ENCODE measurements at regions not wholly inside any gene's neighbourhood (a gene's known extent, or its start where the extent isn't known, plus 50 kb on each side); places are given as distances from the start of the nearest gene placed in this dataset.
A peak's percentile ranks its signal among the peaks of the same experiment; 100 is the strongest.

DNA sequence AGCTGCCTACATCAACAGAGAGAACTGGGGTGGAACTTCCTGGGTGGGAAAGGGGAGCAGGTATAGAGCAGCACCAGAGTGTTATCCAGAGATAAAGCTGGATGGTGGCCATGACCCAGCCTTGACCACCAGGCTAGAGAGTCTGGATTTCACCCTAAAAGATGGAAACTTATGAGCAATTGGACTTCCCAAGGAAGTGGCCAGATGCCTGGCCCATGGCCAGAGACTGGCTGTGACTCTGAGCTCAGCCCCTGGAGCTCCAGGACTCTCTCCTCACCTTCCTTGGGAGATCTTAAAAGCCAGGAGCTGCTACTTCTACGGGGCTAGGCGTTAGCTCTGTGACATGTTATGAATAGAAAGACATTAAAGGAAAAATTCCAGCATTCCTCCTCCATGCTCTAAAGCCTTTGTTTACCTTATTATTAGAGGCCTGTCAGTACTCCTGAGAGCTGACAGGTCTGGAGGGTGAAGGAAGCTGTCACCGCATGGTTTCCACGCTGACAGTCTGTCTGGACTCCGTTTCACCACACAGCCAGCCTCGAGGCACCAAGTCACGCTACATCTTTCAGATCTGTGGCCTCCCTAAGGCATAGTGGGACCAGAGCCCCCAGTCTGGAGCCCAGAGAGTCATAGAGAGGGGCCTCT, 260.0 kb upstream of the SIX2 start:
- Histone ChIP-seq H4K20me1 (ENCODE audit: low read length) (no peaks in the 10 kb centered on the region), H3K4me1 (ENCODE audit: insufficient read depth, low read length) (peaks cover 37% of the 10 kb centered on the region), H3K27me3 (ENCODE audit: low read length) (no peaks in the 10 kb centered on the region), H3K79me2 (ENCODE audit: low read length) (no peaks in the 10 kb centered on the region), H3K4me2 (ENCODE audit: low read length) (no peak overlapping the region), H3K9me2 (replicated peaks; ENCODE audit: low read length) (no peaks in the 10 kb centered on the region), H3K27ac (ENCODE audit: low read length) (no peak overlapping the region), H3K4me3 (ENCODE audit: low read length) (no peak overlapping the region), H3K9me3 (ENCODE audit: low read length) (no peaks in the 10 kb centered on the region), H3F3A (ENCODE audit: low read length, unreplicated experiment) (no peaks in the 10 kb centered on the region), H3K9ac (ENCODE audit: low read length) (no peak overlapping the region), H2AFZ (ENCODE audit: low read length) (no peak overlapping the region), H3K36me3 (ENCODE audit: low read depth, low read length) (0 out of 2 replicates have a peak, but pooled peaks cover 2% of the 10 kb centered on the region)
- DNase-seq = peak; percentile 34
- TF ChIP-seq EZH2phosphoT487 (IDR thresholded peaks at IDR 0.05; ENCODE audit: borderline replicate concordance, low read length) (no peak), EZH2 (IDR thresholded peaks at IDR 0.05; ENCODE audit: low read length, unreplicated experiment) (no peak)
- TF ChIP-seq, protein P1, sequence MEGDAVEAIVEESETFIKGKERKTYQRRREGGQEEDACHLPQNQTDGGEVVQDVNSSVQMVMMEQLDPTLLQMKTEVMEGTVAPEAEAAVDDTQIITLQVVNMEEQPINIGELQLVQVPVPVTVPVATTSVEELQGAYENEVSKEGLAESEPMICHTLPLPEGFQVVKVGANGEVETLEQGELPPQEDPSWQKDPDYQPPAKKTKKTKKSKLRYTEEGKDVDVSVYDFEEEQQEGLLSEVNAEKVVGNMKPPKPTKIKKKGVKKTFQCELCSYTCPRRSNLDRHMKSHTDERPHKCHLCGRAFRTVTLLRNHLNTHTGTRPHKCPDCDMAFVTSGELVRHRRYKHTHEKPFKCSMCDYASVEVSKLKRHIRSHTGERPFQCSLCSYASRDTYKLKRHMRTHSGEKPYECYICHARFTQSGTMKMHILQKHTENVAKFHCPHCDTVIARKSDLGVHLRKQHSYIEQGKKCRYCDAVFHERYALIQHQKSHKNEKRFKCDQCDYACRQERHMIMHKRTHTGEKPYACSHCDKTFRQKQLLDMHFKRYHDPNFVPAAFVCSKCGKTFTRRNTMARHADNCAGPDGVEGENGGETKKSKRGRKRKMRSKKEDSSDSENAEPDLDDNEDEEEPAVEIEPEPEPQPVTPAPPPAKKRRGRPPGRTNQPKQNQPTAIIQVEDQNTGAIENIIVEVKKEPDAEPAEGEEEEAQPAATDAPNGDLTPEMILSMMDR (conservative IDR thresholded peaks at IDR 0.05; ENCODE audit: low read depth, low read length) = no peak
- no peak for ATAC-seq
- POLR2A ChIA-PET (ENCODE audit: unreplicated experiment) = no interaction called here
- no TSS peak for BruUV-seq (replicated peaks)
- CTCF ChIA-PET = no interaction called here
- intact Hi-C loops (cut with micrococcal nuclease) = no loop called here

DNA sequence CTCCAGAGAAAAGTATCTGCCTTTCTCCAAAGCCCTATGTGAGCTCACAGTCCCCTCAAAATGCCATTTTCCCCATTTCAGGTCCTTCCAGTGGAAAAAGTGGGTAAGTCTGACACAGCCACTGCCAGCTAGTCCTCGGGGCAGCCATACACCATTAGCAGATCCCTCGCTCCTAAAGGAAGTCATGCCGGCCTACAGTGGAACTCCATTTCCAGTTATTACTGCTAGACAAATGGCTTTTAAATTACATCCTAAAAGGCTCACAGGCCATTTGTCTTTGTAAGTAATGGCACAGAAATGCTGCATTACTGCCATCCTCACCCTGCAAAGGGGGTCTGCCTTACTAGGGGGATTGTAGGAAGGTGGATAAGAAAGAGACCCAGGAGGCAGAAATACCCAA, 259.4 kb upstream of the SIX2 start:
- Histone ChIP-seq H3K4me1 (ENCODE audit: insufficient read depth, low read length) (peaks cover 32% of the 10 kb centered on the region), H3F3A (ENCODE audit: low read length, unreplicated experiment) (no peaks in the 10 kb centered on the region), H3K79me2 (ENCODE audit: low read length) (no peaks in the 10 kb centered on the region), H3K36me3 (ENCODE audit: low read depth, low read length) (peaks cover 5% of the 10 kb centered on the region; the same call in 1 of the 2 replicates), H3K27me3 (ENCODE audit: low read length) (no peaks in the 10 kb centered on the region), H3K27ac (ENCODE audit: low read length) (no peak overlapping the region), H3K4me3 (ENCODE audit: low read length) (no peak overlapping the region), H3K9ac (ENCODE audit: low read length) (no peak overlapping the region), H2AFZ (ENCODE audit: low read length) (no peak overlapping the region), H3K9me2 (replicated peaks; ENCODE audit: low read length) (no peaks in the 10 kb centered on the region), H3K9me3 (ENCODE audit: low read length) (no peaks in the 10 kb centered on the region), H4K20me1 (ENCODE audit: low read length) (no peaks in the 10 kb centered on the region), H3K4me2 (ENCODE audit: low read length) (no peak overlapping the region)
- intact Hi-C loops (cut with micrococcal nuclease) = no loop called here
- CTCF ChIA-PET = no interaction called here
- TF ChIP-seq EZH2 (IDR thresholded peaks at IDR 0.05; ENCODE audit: low read length, unreplicated experiment) = no peak
- TF ChIP-seq, protein P1 (conservative IDR thresholded peaks at IDR 0.05; ENCODE audit: low read depth, low read length) = no peak
- TF ChIP-seq EZH2phosphoT487 (IDR thresholded peaks at IDR 0.05; ENCODE audit: borderline replicate concordance, low read length) = no peak
- POLR2A ChIA-PET (ENCODE audit: unreplicated experiment) = no interaction called here
- DNase-seq (no peak), ATAC-seq (no peak)
- BruUV-seq (replicated peaks) = no TSS peak

DNA sequence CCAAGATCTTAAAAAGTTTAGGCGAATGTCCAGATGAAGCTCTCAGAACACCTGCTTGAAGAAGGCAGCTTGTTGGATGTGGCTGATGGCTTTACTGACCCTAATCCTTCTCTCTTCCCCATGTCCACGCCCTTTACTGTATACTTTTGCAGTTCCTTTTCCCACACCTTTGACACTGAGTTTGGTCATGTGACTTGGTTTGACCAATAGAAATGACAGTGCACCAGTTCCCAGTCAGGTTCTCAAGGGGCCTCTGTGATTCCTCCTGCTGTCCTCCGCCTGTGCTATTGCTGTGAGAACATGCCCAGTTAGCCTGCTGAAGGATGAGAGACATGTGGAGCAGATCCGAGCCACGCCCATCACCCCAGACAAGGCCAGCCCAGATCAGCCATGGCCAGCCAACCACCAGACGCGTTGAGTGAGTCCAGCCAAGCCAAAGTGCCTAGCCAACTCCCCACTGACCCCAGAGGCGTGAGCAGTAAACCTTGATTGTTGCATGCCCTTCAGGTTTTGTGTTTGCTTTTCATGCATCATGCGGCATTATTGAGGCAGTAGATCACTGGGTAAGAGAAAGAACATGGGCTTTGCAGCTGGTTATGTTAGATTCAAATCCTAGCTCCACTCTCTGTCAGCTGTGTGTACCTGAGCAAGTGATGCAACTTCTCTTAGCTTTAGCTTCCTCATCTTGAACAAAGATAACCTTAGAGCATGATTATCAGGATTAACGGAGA, 258.0 kb upstream of the SIX2 start:
- Histone ChIP-seq H3K27ac (ENCODE audit: low read length) (peak overlapping the region; percentile 26; the same call in 1 of the 2 replicates), H3K36me3 (ENCODE audit: low read depth, low read length) (peaks cover 5% of the 10 kb centered on the region; the same call in 1 of the 2 replicates), H4K20me1 (ENCODE audit: low read length) (no peaks in the 10 kb centered on the region), H3K27me3 (ENCODE audit: low read length) (no peaks in the 10 kb centered on the region), H3K9ac (ENCODE audit: low read length) (no peak overlapping the region), H3K9me2 (replicated peaks; ENCODE audit: low read length) (no peaks in the 10 kb centered on the region), H3K4me1 (ENCODE audit: insufficient read depth, low read length) (peaks cover 33% of the 10 kb centered on the region), H3F3A (ENCODE audit: low read length, unreplicated experiment) (no peaks in the 10 kb centered on the region), H3K4me2 (ENCODE audit: low read length) (no peak overlapping the region), H2AFZ (ENCODE audit: low read length) (no peak overlapping the region), H3K79me2 (ENCODE audit: low read length) (no peaks in the 10 kb centered on the region), H3K9me3 (ENCODE audit: low read length) (no peaks in the 10 kb centered on the region), H3K4me3 (ENCODE audit: low read length) (no peak overlapping the region)
- DNase-seq (peak; percentile 51), ATAC-seq (no peak)
- BruUV-seq (replicated peaks) = no TSS peak
- CTCF ChIA-PET = no interaction called here
- intact Hi-C loops (cut with micrococcal nuclease) = no loop called here
- POLR2A ChIA-PET (ENCODE audit: unreplicated experiment) = interaction anchor here (0.9 kb wide), 1 partner anchor 141 kb away, joined by 22 read pairs; no protein-coding TSS in a partner anchor
- TF ChIP-seq, protein P1 (conservative IDR thresholded peaks at IDR 0.05; ENCODE audit: low read depth, low read length) = no peak
- TF ChIP-seq EZH2phosphoT487 (IDR thresholded peaks at IDR 0.05; ENCODE audit: borderline replicate concordance, low read length) = no peak
- no peak for TF ChIP-seq EZH2 (IDR thresholded peaks at IDR 0.05; ENCODE audit: low read length, unreplicated experiment)
